ENCODE measurements at regions not wholly inside any gene's neighbourhood (a gene's known extent, or its start where the extent isn't known, plus 50 kb on each side); places are given as distances from the start of the nearest gene placed in this dataset.

- Histone ChIP-seq H3K9me3 (ENCODE audit: insufficient read depth, low read depth, low read length) (no peaks in the 10 kb centered on the region), H3K4me3 (ENCODE audit: low read length, poor library complexity, severe bottlenecking) (no peak overlapping the region), H3K9me2 (replicated peaks; ENCODE audit: low read depth, low read length) (no peaks in the 10 kb centered on the region), H4K20me1 (ENCODE audit: insufficient read depth, low read length, poor library complexity, severe bottlenecking) (no peaks in the 10 kb centered on the region), H2AFZ (ENCODE audit: low read length) (no peak overlapping the region), H3K4me2 (ENCODE audit: low read depth, low read length, poor library complexity, severe bottlenecking) (no peak overlapping the region), H3K4me1 (ENCODE audit: insufficient read depth, low read length, poor library complexity, severe bottlenecking) (no peaks in the 10 kb centered on the region), H3K79me2 (ENCODE audit: insufficient read depth, low read length) (no peaks in the 10 kb centered on the region), H3F3A (ENCODE audit: low read depth) (no peaks in the 10 kb centered on the region), H3K36me3 (ENCODE audit: insufficient read depth, low read length) (no peaks in the 10 kb centered on the region), H3K27me3 (ENCODE audit: insufficient read depth, low read length, poor library complexity, severe bottlenecking) (no peaks in the 10 kb centered on the region), H3K9ac (ENCODE audit: low read depth, low read length, poor library complexity, severe bottlenecking) (no peak overlapping the region)
- TF ChIP-seq, protein P1, sequence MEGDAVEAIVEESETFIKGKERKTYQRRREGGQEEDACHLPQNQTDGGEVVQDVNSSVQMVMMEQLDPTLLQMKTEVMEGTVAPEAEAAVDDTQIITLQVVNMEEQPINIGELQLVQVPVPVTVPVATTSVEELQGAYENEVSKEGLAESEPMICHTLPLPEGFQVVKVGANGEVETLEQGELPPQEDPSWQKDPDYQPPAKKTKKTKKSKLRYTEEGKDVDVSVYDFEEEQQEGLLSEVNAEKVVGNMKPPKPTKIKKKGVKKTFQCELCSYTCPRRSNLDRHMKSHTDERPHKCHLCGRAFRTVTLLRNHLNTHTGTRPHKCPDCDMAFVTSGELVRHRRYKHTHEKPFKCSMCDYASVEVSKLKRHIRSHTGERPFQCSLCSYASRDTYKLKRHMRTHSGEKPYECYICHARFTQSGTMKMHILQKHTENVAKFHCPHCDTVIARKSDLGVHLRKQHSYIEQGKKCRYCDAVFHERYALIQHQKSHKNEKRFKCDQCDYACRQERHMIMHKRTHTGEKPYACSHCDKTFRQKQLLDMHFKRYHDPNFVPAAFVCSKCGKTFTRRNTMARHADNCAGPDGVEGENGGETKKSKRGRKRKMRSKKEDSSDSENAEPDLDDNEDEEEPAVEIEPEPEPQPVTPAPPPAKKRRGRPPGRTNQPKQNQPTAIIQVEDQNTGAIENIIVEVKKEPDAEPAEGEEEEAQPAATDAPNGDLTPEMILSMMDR (conservative IDR thresholded peaks at IDR 0.05; ENCODE audit: low read length) = no peak
- no peak for TF ChIP-seq EZH2phosphoT487 (IDR thresholded peaks at IDR 0.05; ENCODE audit: borderline replicate concordance)
Measured at GRCh38 chr16:51759329-51759728, 608.3 kb upstream of the SALL1 start.

DNA sequence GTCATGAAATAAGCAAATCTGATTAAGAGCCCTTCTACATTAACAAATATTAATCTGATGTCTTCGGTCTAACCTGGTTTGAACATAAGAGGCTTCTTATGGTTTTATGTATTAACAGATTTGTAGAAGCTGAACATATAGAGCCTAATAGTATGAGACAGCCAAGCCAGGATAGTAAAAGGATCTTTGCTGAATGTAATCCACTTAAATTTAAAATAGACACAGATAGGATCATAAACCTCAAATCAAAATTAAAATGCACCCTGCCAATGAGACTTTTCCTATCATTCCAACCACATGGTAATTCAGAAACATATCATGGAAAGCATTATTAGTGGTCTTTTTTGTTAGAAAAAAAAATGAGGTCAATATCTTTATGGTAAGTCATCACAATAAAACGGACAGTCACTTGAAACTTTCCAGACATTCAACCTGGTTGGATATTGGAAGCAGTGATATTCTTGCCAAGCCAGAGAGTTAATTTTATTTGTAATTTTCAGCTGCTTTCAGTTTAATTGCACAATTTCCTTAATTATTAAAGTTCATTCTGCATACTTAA is 606.9 kb upstream of the SALL1 start:
- Histone ChIP-seq H3K9me3 (ENCODE audit: insufficient read depth, low read depth, low read length) (no peaks in the 10 kb centered on the region), H3K36me3 (ENCODE audit: insufficient read depth, low read length) (no peaks in the 10 kb centered on the region), H2AFZ (ENCODE audit: low read length) (no peak overlapping the region), H3K4me3 (ENCODE audit: low read length, poor library complexity, severe bottlenecking) (no peak overlapping the region), H3K9ac (ENCODE audit: low read depth, low read length, poor library complexity, severe bottlenecking) (no peak overlapping the region), H3F3A (ENCODE audit: low read depth) (no peaks in the 10 kb centered on the region), H3K4me1 (ENCODE audit: insufficient read depth, low read length, poor library complexity, severe bottlenecking) (no peaks in the 10 kb centered on the region), H3K9me2 (replicated peaks; ENCODE audit: low read depth, low read length) (no peaks in the 10 kb centered on the region), H4K20me1 (ENCODE audit: insufficient read depth, low read length, poor library complexity, severe bottlenecking) (no peaks in the 10 kb centered on the region), H3K27me3 (ENCODE audit: insufficient read depth, low read length, poor library complexity, severe bottlenecking) (no peaks in the 10 kb centered on the region), H3K79me2 (ENCODE audit: insufficient read depth, low read length) (no peaks in the 10 kb centered on the region), H3K4me2 (ENCODE audit: low read depth, low read length, poor library complexity, severe bottlenecking) (no peak overlapping the region)
- no peak for TF ChIP-seq EZH2phosphoT487 (IDR thresholded peaks at IDR 0.05; ENCODE audit: borderline replicate concordance)
- TF ChIP-seq, protein P1 (conservative IDR thresholded peaks at IDR 0.05; ENCODE audit: low read length) = no peak

DNA sequence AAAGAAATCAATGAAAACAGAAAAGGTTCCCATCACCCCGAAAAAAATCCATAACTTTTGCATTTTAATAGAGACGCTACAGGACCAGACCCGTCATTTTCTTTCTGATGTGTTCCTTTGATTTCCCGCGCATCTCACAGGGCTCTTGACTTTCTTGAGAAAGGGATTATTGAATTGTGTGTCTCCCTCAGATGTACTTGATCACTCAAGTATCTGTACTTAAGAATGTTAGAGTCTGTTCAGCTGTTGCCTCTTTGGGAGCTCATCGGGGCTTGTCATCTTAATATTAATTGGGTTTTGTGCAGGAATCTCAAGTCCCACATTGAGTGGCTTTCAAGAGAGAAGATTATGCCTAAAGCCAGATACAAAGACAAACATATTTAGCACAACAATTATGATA is 606.4 kb upstream of the SALL1 start:
- TF ChIP-seq EZH2phosphoT487 (IDR thresholded peaks at IDR 0.05; ENCODE audit: borderline replicate concordance) = no peak
- TF ChIP-seq, protein P1 (conservative IDR thresholded peaks at IDR 0.05; ENCODE audit: low read length) = no peak
- Histone ChIP-seq H3K9me2 (replicated peaks; ENCODE audit: low read depth, low read length) (no peaks in the 10 kb centered on the region), H3K4me2 (ENCODE audit: low read depth, low read length, poor library complexity, severe bottlenecking) (no peak overlapping the region), H4K20me1 (ENCODE audit: insufficient read depth, low read length, poor library complexity, severe bottlenecking) (no peaks in the 10 kb centered on the region), H3F3A (ENCODE audit: low read depth) (no peaks in the 10 kb centered on the region), H3K27me3 (ENCODE audit: insufficient read depth, low read length, poor library complexity, severe bottlenecking) (no peaks in the 10 kb centered on the region), H3K79me2 (ENCODE audit: insufficient read depth, low read length) (no peaks in the 10 kb centered on the region), H3K4me3 (ENCODE audit: low read length, poor library complexity, severe bottlenecking) (no peak overlapping the region), H3K4me1 (ENCODE audit: insufficient read depth, low read length, poor library complexity, severe bottlenecking) (no peaks in the 10 kb centered on the region), H3K36me3 (ENCODE audit: insufficient read depth, low read length) (no peaks in the 10 kb centered on the region), H3K9me3 (ENCODE audit: insufficient read depth, low read depth, low read length) (no peaks in the 10 kb centered on the region), H3K9ac (ENCODE audit: low read depth, low read length, poor library complexity, severe bottlenecking) (no peak overlapping the region), H2AFZ (ENCODE audit: low read length) (no peak overlapping the region)
